NOMO-1 (cell line): ENCODE measurements at regions not wholly inside any gene's neighbourhood (a gene's known extent, or its start where the extent isn't known, plus 50 kb on each side); places are given as distances from the start of the nearest gene placed in this dataset.

ENCODE experiments used
- DNase-seq, 2 experiments: peaks; one replicate each; lab custom pipeline; 2025; ENCODE audit not compliant: unreplicated experiment in 2 of 2; lab: John Stamatoyannopoulos, UW

DNA sequence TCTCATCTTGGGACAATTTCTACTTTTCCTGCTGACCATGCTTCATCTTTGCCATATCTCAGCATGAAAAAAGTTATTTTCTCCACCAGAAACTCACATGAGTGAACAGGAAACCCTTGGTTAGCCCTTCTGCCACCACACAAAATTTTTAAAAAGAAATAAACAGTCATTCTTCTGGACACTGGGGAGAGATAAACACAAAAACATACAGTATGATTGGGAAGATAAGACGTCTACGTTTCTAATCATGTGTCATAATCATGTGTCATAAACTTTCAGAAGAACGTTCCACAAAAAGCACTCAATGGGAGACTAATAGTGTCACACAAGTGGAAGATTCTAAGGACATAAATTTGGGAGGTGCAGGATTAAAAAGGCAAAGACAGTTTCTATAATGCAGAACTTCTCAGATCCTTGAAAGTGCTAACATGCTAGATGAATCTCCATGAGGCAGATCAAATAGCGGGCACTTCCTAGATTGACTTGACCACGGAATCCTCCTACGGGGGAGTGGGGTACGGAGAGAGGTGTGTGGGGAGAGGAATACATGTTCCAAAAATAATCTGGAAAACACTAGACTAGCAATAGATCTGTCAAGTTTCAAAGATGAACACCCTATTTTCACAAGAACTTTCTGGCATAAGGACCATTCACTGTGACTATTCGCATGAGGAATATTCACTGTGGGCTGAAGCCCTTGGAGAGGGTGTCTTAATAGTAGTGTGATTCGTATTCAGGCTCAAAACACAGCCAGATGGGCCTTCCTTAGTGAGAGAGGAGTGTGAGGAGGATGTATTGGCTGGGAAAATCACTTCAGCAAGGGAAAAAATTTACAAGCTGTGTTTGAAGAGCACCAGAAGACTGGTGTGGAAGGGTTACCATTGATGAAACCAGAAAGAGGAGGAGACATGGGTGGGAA lies 206.7 kb downstream of the SETD4 start:
- DNase-seq, result no peak

DNA sequence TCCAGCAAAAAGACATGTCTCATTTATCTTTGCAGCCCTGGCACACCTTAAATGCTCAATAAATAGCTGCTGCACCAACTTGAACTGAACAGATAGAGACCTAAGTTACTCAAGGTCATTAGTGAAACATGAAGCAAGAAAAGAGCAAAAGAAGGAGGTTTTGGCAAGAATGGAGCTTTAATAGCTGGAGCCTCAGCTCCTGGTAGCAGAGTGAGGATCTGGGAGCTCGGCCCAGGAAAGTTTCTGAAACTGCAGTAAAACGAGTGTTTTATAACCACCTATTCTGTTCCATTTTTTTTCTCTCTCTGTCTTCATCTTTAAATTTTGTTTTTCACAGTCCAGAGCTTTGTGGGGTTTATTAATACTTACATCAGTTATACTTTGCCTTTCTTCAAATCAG lies 207.5 kb downstream of the SETD4 start:
- DNase-seq, result no peak

DNA sequence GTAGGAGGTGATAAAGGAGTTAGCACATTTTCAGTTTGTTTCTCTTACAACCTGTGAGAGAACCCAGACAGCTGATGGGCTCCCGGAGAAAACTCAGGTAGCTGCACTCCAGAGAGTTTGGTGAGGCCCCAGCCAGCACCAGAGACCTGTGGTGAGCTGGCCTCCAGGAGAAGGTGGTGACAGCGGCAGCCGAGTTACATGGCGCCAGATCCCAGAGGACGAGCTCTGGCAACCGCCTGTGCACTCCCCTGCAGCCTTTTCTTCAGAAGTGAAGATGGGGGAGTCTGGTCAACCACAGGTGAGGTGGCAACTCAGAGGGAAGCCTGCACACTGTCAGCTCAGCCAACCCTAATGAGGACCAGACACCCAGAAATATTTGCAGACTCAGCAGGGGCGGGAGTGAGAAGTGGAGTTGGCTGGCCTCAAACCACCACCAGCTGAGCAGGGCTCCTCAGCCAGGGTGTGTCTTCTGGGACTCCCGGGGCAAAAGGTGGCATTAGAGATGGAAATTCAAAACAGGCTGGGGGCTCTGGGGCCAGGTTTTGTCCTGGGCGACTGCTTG lies 209.7 kb downstream of the SETD4 start:
- DNase-seq, result no peak

DNA sequence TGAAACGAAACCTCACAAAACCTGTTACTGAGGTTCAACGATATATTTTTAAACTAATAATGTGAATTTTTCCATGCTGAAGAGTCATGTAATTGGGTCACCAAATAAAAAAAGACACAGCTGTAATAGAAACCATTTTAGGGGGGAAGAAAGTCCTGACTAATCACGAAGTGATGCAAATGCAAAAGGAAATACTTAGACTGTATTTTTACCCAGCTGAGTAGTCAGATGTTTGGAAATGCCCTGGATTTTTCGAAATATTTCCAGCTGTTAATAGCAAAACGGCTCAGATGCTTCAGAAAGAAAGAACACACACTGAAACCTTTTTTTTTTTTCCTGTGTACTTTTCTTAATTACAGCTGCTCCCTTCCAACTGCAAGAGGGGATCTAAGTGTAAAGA lies 210.3 kb downstream of the SETD4 start:
- peak in 1 of 2 experiments; percentile 8 for DNase-seq

DNA sequence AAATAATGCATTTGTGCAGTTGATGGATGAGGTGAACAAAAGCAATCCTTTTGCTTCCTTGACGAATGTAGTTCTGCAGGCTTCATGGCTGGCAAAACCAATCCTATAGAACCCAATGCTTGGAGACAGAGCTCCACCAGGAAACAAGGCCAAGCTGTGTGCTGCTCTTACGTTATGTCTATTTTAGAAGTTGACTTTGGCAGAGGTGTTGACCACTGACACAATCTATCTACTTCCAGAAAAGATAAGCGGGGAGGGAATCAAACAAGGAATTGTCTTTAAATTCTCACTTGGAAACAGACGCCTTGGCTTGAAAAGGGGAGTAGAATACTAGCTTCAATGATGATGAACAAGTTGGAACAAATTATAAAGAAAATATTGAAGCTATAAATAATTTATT lies 211.2 kb downstream of the SETD4 start:
- DNase-seq, result no peak

DNA sequence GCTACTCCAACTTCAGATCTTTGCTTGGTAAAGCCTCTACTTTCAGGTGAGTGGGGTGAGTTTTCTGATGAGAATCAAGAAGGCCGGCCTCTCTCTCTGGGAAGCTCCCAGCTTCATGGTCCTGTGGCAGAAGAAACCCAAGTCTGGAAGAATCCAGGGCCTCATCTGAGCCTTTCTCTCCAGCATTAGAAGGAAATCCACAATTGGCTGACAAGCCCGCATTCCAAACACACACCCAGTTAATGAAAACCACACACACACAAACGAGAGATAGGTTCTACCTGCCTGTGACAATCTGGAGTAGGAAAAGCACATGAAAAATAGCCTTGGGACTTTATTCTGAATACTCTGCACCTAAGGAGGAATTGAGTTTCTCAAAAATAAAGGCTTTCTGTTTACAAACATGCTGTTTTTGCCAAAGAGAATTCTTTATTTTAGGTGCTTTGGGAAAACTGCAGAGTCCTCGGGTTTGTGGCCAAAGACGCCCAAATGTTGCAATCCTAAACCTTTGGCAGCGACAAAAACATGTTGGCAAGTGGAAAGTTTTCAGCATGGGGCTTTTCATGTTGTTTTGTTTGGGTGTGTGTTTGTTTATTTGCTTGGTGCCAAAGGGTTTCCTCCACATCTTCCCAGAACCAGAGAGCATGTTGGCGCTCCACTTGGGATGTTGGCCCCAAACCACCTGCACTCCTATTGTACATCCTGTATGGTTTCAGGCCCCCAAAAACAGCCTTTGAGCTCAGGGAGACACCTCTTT lies 216.2 kb downstream of the SETD4 start:
- DNase-seq, result no peak

DNA sequence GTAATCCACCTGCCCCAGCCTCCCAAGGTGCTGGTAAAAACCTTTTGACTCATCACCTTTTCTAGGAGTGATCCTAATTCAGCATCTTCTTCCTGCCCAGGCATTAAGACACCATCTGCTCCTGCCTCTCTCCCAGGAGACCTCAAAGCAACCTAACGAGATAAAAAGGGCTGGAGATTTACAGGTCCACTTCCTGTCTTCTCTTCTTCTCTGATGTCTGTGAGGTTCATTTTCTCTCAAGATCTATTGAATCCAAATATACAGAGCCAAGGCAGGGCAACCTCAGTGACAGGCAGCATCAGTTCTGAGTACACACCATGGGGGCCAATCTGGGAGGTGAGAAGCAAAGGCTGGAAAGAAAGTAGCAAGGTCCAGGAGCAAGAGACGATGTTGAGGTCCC lies 219.4 kb downstream of the SETD4 start:
- DNase-seq, result no peak

DNA sequence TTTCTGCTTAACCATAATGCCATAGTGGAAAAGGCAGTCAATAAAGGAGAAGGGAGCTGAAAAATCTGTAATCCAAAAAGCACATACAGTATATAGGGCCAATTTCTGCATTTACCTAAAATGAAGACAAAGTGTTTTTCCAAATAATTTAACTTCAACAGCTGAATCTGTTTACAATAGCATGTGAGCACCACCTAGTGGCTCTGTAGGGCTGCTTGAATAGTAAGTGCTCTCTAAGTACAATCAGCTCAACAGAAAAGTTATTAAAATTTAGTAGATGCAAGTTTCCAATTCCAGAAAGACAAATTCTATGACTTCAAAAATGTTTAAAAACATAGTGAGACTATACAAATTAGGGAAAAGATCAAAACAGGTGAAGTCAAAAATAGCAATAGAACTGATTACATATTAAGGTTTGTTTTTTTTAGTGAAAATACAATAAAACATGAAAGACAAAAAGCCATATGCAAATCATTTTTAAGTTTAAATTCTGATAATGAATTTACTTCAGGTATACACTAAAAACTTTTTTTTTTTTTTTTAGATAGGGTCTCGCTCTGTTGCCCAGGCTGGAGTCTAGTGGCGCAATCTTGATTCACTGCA lies 220.0 kb downstream of the SETD4 start:
- peak; percentile 9 to 82 for DNase-seq

DNA sequence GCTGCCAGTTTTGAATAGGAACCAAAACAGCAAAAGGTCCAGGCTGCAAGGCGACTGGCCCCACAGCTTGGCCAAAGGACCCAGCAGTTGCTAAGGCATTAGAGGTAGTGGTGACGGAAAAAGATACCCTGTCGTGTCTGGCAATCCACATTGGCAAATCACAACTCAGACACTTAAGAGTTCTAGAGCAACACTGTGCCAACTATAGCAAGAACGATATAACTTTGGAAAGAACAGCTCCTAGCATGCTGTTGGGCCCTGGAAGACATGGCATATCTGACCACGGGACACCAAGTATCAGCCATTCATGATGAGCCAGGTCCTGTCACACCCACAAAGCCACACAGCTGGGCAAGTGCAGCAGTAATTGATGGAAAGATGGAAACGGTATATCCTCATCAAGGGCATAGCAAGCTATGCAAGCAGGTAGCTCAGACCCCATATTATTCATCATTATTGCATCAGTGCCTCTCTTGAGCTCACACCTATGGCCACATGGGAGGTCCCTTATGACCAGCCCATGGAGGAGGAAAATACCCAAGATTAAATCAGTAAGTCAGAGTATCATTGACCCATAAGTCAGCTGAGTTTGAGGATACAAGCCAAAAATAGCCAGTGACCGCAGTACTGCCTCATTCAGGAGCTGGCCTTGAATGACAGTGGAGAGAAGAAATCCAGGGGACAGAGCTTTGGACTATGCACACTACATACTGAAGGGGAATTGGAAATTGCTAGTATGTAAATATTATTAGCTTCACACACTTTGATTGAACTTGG lies 221.2 kb downstream of the SETD4 start:
- no peak for DNase-seq

DNA sequence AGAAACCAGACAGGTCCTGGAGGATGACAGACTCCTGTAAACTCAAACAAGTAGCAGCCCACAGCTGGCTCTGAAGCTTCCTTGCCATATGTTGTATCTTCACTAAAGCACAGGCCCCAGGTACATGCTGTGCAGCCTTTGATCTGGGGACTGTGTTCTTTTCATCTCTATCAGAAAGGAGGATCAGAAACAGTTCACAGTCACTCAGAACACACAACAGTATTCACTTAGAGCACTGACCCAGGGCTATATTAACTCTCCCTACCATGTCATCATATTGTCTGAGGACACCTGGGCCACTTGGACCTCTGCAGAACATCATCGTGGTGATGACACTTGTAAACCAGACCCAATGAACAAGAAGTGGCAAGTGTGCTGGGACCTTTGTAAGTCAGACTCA lies 222.0 kb downstream of the SETD4 start:
- DNase-seq, result no peak

DNA sequence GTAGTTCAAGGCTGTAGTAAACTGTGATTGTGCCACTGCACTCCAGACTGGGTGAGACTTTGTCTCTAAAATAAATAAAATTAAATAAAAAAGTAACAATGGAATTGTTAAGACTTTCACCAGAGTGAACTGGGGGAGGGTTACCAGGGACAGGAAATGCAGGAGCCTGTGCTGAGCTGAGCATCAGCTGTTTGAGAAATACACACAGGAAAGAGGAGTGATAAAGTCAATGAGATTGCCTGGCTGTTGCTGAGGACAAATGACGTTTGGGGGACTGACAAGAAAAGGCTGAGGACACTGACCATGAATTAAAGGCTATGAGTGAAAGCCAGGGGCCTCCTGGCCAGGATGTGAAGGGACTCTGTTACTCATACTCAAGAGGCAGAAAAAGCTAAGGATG lies 226.3 kb downstream of the SETD4 start:
- no peak for DNase-seq

DNA sequence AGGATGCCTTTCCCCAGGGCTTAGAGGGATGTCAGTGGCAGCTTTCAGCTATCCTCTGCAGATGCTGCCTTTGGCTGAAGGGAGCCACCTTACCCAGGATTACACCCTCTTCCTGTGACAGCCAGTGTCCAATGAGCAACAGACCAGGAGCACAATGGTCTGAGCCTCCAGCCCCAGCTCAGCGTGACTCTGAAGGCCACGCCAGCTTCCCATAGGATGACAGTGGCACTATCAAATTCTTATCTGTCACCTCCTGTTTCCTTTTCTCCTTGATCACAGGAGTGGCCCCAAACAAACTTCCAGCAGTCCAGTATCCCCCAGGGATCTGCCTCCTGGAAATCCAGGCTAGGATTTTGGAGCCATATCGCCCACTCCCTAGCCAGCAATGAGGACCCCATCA lies 226.9 kb downstream of the SETD4 start:
- no peak for DNase-seq

DNA sequence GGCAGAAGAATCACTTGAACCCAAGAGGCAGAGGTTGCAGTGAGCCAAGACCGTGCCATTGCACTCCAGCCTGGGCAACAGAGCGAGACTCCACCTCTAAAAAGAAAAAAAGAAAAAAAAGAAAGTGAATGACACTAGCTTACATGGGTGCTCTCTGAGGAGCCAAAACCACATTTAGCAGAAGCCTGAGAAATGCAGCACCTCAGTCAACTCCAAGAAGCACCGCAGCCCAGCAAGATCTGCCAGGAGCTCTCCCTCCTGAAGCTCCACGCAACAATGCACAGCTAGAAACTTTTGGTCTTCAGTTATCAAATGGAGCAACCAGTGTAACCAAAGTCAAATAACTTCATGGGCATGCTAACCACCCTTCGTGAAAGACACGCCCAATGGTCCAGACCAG lies 229.1 kb downstream of the SETD4 start:
- DNase-seq, result no peak

DNA sequence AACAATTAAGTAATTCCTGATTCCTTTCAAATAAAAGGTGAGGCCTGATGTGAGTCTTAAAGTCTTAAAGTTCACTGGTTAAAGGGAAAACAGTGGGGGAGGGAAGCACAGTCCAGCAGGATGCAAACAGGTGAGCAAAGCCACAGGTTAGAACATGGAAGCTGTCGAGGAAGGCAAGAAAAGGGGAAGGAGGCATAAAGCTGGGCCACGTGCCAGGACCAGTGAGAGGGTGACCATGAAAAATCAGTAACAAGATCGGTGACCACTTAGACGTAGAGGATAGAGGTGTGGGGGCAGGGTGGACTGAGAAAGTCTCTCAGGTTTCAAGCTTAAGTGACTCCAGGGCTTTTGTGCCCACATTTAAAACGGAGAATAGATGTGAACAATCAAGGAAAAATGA lies 231.3 kb downstream of the SETD4 start:
- DNase-seq, result no peak

DNA sequence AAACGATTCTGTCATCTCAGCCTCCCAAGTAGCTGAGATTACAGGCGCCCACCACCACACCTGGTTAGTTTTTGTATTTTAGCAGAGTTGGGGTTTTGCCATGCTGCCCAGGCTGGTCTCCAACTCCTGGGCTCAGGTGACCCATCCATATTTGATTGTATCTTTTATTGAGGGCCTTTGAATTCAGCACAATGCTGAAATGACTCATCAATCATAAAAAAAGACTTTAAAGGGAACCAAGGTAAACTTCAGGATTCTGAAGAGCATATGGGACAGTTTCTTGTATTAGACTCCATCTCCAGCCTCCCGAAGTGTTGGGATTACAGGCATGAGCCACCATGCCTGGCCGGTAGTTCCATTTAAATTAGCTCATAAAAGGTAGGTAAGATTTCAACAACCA lies 232.2 kb downstream of the SETD4 start:
- DNase-seq, result no peak

DNA sequence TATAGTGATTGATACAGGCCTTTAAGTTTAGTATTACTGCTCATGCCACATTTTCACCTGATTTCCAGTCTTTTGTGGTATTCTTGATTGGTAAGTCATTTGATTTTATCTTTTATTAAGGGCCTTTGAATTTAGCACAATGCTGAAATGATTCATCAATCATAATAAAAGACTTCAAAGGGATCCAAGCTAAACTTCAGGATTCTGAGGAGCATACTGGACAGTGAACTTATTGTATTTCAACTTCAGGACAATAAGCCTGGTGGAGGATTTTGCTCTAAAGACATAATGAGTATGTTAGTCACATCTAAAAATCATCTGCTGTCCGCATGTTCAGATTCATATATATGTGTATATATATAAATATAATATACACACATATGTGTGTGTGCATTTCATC lies 233.3 kb downstream of the SETD4 start:
- DNase-seq, result no peak

DNA sequence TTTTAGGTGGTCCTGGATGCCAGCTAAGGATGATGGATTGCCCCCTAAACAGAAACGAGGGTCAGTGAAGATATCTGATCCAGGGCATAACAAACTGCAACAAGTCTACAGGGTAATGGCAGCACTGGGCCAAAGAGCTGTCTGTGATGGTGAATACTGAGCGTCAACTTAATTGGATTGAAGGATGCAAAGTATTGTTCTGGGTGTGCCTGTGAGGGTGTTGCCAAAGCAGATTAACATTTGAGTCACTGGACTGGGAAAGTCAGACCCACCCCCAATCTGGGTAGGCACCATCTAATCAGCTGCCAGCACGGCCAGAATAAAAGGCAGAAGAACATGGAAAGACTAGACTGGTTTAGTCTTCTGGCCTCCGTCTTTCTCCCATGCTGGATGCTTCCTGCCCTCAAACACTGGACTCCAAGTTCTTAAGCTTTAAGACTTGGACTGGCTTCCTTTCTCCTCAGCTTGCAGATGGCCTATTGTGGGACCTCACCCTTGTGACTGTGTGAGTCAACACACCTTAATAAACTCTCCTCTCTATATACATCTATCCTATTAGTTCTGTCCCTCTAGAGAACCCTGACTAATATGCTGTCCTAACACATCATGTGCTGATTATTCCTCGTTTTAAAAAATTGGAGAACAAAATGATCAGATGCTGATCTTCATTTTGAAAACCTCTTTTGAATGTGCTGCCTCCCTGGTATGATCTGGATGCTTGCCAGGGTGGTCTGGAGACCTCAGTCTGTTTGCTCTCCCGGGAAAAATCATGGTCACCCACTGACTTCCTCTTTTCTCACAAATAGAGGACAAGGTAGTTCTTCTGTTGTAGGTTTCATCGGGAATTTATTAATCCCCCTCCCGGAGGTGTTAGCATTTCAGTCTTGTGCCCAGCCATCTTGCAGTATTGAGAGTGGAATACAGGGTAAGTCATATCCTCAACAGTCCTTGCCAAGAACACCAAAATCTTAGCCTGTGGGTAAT lies 234.7 kb downstream of the SETD4 start:
- DNase-seq, result no peak

DNA sequence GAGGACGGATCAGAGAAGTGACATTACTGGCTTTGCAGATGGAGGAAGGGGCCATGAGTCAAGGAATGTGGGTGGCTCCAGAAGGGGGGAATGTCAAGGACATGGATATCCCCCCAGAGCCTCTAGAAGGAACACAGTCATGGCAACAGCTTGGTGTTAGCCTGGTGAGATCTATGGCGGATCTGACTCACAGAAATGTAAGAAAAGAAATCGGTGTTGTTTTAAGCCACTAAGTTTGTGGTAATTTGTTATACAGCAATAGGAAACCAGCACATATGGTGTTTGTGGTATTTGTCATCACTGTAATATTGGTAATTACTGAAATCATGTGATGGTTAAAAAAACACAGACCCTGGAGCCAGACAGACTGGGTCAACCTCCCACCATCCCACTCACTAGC lies 236.2 kb downstream of the SETD4 start:
- no peak for DNase-seq

DNA sequence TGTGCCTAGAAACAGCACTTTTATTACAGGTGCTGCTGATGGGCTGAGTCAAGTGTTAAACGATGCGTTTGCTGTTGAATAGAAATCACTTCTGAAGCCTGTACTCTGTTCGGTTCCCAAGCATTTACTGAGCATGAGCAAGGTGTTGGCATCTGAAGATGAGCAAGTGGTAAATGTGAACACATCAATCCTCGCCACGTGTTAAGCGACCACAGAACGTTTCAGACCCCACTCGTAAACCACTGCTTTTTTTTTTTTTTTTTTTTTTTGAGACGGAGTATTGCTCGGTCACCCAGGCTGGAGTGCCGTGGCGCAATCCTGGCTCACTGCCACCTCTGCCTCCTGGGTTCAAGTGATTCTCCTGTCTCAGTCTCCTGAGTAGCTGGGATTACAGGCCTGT lies 241.2 kb downstream of the SETD4 start:
- DNase-seq, result no peak
